CD4-positive, alpha-beta T cell treated with Interleukin-1 beta for 1 hour (primary cell): ENCODE measurements at regions not wholly inside any gene's neighbourhood (a gene's known extent, or its start where the extent isn't known, plus 50 kb on each side); places are given as distances from the start of the nearest gene placed in this dataset.
A peak's percentile ranks its signal among the peaks of the same experiment; 100 is the strongest.

Experiments used
- DNase-seq, 2 donors: peaks; one replicate each; pipeline ENCODE4 v3.0.0-alpha.2; 2020 to 2022

DNA sequence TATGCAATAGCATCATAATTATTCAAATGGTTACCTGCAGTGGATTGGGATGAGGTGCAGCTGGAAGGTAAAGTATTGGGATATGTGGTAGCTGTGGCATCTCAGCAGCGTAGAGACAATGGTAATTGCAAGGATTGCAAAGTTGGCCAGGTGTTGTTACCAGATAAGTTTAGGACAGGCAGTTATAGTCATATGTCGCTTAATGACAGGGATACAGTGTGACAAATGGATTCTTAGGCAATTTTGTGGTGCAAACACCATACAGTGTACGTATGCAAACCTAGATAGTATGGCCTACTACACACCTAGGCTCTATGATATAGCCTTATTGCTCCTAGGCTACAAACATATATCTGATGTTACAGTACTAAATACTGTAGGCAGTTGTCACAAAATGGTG, 163.5 kb upstream of the LYZL2 start:
- no peak for DNase-seq

DNA sequence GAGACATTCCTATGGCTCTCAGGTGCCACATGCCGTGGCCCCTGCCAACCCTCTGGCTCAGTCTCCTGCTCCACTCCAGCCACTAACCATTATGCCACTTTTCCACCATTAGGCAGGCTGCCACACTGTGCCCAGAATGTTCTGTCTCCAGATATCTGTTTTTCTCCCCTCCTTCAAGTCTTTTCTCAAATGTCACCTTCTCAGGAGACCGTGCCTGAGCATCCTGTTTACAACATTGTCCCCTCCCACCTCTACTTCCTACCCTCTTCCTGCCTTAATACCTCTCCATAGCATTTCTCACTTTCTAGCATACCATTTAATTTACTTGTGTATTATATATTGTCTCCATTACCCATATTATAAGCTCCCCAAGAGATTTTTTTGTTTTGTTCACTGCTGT, 162.5 kb upstream of the LYZL2 start:
- peak in 1 of 2 donors; percentile 14 for DNase-seq

DNA sequence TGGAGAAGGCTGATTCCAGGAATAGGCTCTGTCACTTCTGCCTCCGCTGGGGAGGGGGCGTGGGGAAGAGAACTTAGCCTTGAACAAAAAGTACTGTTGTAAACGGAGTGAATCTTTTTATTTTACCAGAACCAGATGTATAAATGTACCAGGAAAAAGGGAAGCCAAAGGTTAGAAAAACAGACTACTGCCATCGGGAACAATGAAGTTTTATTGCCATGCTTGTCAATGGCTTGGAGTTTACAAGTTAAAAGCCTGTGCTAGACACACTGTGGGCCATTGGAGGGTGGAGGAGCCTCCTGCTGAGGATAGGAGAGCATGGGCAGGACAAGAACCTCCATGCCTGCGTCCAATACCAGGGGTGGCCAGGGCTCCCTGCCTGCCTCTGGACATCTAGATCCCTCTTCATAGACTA, 161.7 kb upstream of the LYZL2 start:
- DNase-seq, result no peak

DNA sequence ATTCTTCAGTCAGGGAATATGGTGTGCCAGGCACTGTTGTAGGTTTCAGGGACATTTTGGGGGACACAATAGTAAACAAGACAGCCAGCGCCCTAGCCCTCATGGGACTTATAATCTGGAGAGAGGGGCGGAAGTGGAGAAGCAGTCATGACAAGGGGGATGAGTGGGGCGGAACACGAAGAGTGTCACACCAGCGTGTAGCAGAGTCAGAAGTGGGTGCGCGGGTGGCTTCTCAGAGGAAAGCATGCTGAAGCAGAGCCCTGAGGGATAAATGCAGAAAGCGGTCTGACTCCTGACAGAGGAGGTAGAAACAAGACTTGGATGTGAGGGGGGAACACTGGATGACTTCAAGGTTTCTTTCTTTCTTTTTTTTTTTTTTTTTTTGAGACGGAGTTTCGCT, 160.3 kb upstream of the LYZL2 start:
- no peak for DNase-seq

DNA sequence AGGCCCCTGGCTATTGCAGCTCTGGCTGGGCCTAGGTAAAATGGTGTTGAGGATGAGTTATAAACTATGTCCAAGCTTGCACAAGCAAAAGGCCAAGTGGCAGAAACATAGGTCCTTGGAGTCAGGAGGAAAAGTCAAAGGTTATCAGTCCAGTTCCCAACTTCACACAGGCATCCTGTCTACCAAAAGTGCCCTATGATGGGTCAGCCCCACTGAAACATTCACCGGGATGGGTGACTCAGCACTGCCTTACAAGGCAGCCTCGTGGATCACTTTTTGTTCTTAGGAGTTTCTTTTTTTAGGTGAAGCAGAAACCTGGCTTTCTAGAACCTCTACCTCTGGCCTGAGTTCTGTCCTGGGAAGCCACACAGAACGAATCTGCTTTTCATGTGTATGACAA, 158.8 kb upstream of the LYZL2 start:
- no peak for DNase-seq

GRCh38 chr10:30786906-30787305, 157.4 kb upstream of the LYZL2 start:
- no peak for DNase-seq

DNA sequence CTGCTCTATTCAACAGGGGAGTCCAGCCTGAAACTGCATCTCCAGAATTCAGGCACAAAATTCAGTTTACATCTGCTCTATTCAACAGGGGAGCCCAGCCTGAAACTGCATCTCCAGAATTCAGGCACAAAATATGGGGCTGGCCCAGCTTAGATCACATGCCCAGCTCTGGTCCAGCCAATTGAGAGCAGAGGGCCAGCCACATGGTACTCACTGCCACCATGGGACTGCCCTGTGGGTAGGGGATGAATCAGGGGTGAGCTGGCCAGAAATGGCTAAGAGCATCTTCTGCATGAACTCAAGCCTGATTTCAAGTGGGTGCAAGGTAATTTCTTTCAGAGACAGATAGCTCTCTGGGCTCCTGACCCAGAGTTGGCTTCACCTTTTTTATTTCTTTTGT, 156.6 kb upstream of the LYZL2 start:
- DNase-seq, result no peak

DNA sequence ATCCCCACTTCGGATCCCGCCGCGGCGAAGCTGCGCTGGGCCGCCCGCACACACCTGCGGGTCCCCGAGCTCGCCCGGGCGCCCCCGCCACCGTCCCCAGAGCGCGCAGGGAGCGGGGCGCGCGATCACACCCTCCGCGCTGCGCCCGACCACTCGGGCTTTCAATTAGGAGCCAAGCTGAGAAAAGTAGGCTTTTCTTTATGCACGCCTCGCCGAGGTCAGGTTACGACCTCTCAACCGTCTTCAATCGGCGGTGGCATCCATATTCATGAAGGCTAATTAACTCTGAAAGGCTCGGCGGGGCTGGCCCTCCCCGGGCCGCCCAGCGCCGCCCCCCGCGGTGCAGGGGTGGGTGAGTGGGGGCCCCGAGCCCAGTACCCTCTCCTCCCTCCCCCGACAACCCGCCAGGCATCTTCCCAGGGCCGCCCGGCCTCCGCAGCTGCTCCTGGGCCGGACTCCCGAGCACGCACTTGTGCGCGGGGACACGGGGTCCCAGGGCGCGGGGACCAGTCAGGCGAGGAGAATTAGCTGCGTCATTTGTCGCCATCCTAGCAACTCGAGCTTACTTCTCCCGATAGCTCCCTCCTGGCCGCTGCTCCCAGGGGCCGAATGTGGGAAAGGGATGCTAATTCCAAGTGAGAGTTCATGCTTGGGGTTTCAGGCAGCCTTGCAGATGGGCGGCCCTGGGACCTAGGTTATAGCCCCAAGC, 155.5 kb upstream of the LYZL2 start:
- peak in 1 of 2 donors; percentile 19 for DNase-seq

GRCh38 chr10:30784524-30784896, 155.0 kb upstream of the LYZL2 start:
- DNase-seq, result peak in 1 of 2 donors; percentile 14

- peak; percentile 83 to 84 for DNase-seq
These were observed 154.5 kb upstream of the LYZL2 start for GRCh38 chr10:30783939-30784501.

- no peak for DNase-seq
These were observed 153.2 kb upstream of the LYZL2 start for GRCh38 chr10:30782537-30783461.

DNA sequence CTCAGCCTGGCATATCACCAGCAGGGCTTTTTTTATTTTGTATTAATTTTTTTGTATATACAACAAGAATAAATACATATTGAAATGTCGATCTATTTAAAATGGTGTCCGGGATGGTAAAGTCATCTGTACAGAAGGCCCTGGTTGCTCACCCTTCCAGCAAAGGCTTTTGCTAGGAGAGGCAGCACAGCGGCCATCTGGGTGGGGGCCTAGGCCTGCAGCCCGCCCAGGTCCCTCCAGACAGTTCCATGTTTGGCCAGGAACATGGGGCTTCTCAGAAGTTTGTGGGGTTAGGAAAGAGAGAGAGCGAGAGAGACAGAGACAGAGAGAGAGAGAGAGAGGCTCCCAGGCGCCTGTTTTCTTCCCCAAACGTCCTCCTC, 152.6 kb upstream of the LYZL2 start:
- DNase-seq, result no peak

GRCh38 chr10:30781670-30782121, 152.1 kb upstream of the LYZL2 start:
- no peak for DNase-seq

DNA sequence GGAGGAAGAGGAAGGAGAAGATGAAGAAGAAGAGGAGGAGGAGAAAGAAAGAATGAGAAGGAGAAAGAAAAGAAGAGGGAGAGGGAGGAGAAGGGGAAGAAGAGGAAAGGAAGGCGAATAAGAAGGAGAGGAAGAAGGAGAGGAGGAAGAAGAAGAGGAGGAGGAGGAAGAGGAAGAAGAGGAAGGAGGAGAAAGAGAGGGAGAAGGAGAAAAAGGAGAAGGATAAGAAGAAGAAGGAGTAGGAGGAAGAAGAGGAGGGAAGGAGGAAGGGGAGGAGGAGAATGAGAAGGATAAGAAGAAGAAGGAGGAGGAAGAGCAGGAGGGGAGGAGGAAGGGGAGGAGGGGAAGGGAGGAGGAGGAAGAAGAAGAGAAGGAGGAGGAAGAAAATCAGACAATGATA, 149.2 kb upstream of the LYZL2 start:
- no peak for DNase-seq

DNA sequence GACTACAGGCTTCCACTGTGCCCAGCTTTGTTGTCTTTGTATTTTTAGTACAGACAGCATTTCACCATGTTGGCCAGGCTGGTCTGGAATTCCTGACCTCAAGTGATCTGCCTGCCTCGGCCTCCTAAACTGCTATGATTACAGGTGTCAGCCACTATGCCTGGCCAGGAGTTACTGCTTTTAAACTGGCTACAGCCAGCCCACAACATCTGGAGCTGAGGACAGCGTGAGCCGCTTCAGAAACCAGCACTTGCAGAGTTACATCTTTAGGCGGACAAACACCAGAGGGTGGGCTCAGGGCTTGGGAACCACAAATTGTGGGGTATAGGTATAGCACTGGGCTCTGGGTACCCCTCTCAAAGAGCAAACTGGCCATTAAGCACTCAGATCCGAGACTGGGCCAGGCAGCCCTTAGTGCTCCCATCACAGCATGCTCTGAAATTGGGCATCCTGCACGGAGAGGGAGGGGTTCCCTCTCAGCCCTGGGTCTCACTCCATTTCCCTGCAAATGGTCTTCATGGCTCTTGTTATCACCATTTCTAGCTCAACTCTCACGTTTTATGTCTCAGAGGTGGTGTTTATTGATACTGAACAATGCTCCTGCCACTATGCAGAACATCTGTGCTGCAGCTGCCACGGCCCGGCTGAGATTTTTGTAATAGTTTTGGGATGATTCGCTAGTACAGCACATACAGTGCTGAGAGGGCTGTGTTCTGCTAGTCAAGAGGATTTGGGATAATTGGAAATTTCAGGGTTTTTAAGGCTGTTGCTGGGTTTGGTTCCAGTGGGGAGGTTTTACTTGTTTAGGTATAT, 146.4 kb upstream of the LYZL2 start:
- no peak for DNase-seq

DNA sequence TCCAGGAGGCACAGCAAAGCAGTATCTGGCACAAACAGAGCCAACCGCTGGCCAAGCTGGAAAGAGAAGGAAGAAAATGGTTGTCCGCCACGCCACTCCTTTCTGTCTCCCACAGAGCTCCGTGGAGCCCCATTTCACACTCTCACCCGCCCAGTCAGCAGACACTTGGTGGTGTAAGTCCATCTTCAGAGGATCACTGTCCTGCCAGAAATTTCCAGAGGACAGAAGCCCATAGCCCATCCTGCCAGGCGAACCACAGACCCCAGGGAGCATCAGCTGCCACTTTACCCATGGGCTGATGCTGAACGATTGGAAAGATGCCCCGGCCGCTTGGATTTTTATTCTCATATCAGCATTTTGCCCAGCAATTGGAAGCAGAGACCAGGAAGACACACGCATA, 144.7 kb upstream of the LYZL2 start:
- no peak for DNase-seq

DNA sequence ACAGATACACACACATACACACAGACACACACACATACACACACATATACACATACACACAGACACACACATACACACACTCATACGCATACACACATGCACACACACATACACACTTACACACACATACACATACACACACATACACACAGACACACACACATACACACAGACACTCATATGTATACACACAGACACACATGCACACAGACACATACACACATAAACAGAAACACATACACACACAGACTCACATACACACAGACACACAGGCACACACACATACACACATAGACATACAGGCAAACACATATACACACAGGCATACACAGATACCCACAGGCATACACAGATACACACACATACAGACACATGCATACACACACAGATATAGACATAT, 143.9 kb upstream of the LYZL2 start:
- no peak for DNase-seq

- DNase-seq, result no peak
These were observed 141.3 kb upstream of the LYZL2 start for GRCh38 chr10:30770816-30771215.

- no peak for DNase-seq
These were observed 140.7 kb upstream of the LYZL2 start for GRCh38 chr10:30770229-30770628.

GRCh38 chr10:30769361-30769760, 139.8 kb upstream of the LYZL2 start:
- no peak for DNase-seq

DNA sequence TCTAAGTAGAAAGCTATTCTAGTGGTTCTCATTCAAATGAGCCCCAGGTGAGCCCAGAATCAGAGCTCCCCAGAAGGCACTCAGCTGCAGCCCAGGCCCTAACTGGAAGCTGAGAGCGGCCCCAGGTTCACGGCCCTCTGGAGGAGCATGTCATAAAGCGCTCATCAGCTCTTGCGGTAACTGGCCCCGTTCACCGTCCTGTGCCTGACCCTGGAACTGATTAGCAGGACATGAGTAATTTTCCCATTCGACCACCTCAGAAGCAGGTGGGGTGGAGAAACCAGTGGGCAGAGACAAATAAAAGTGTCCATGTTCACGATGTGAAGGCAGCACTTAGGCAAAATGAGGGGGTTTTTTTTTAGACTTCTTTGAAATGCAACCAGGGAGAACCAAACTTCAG, 136.1 kb upstream of the LYZL2 start:
- DNase-seq, result no peak

DNA sequence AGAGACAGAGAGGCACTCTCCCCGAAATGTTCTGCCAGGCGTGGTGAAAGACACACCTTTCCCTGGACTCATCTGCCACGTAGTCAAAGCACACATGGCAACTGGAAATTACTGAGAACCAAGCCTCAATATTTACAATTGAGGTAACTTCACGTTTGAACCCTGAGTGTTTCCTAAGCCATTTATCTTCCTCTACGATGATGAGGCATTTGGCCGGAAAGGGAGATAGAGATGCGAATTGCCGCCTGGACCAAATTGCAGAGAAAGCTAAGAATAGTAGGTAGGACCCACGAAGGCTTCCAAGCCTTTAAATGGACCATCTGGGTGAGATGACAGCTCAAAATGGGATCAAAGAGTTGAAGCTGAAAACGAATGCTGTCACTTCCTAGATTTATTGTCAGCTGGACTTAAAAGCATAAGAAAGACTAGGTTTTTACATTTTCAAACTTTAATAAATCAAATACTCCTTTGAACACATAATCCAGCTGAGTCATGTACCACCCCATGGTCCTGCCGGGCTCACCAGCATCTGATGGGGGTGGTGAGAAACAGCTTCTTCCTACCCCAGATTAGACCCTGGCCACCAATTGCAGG, 135.6 kb upstream of the LYZL2 start:
- DNase-seq, result no peak

GRCh38 chr10:30763918-30764317, 134.4 kb upstream of the LYZL2 start:
- DNase-seq, result no peak
